GM19395 (cell line): ENCODE measurements at regions not wholly inside any gene's neighbourhood (a gene's known extent, or its start where the extent isn't known, plus 50 kb on each side); places are given as distances from the start of the nearest gene placed in this dataset.

ENCODE experiments used
- ATAC-seq: cut with Tn5 transposase; IDR thresholded peaks from one replicate; pipeline ENCODE4 v1.9.1; 2021; ENCODE audit warnings: mild to moderate bottlenecking, moderate library complexity; ENCODE audit not compliant: unreplicated experiment

- no peak for ATAC-seq
Observed at GRCh38 chr14:101505236-101505970, 55.9 kb upstream of the DIO3 start.

- no peak for ATAC-seq
Observed at GRCh38 chr14:101506211-101506925, 54.9 kb upstream of the DIO3 start.

DNA sequence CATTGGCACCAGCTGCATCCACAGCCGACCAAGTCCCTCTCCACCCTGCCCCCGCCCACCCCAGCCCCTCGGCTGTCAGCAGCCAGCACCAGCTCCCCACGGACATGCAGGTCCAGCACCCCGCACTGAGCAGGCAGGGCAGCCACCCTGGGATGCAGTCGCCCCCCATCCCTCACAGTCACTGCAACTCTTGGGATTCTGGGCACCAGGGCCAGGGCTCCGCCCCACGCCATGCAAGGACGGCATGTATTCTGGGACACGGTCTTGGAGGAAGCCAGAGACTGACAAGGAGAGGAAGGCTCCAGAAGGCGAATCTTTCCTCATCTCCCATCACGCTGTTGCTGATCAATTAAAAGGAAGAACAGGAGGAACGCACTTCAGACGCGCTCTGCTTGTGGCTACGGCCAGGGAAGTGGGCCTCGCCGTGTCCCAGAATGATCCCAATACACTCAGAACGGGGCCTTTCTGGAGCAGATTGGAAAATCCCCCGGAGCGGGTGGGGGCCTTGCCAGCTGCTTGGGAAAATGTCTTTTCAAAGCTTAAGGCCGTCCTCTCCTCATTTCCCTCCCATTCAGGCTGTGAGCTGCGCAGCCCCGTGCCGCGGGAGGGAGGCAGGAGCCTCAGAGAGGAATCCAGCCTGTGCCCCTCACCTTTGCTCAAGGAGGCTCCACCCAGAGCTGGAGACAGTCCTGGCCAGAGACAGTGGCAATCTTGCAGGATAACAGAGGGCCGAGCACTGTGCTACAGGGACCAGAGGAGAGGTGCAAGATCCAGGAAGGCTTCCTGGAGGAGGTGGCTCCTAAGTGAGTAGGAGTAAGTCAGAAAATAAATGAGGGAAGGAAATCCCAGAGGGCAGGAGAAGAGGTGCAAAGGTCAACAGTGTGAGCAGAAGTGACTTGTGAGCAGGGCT is 54.1 kb upstream of the DIO3 start:
- no peak for ATAC-seq

- ATAC-seq: no peak
Observed at GRCh38 chr14:101507836-101508150, 53.5 kb upstream of the DIO3 start.

DNA sequence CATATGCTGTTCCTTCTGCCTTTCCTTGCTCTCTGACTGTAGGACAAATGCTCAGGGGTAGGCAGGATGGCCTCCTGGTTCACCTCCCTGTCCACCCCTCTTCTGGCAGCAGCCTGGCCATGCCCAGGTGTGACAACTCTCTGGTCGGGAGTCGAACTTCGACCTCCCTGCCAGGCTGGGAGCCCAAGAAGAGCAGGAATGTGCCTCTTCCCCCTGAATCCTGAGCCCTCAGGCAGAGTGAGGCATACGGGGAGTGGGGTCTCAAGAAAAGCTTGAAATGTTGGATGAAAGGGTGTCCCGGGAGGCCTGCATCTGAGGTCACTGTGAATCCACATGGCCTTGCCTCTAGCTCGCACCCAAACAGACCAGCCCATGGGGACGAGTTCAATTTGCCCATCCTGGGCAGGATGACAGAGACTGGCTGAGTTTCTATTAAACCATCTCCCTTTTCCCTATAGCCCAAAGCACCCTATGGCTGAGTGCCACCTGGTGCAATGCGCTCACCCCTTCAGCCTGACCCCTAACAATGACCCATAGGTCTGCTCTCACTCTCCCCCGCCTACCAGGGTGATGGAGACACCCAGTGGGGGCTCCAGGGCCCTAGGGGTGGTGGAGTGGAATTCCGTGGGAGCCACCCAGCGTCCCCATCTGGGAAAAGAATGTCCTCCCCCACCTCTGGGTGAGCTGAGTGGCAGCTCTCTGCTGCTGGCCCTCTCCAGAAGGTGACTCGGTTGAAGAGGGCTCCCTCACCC is 52.9 kb upstream of the DIO3 start:
- no peak for ATAC-seq

DNA sequence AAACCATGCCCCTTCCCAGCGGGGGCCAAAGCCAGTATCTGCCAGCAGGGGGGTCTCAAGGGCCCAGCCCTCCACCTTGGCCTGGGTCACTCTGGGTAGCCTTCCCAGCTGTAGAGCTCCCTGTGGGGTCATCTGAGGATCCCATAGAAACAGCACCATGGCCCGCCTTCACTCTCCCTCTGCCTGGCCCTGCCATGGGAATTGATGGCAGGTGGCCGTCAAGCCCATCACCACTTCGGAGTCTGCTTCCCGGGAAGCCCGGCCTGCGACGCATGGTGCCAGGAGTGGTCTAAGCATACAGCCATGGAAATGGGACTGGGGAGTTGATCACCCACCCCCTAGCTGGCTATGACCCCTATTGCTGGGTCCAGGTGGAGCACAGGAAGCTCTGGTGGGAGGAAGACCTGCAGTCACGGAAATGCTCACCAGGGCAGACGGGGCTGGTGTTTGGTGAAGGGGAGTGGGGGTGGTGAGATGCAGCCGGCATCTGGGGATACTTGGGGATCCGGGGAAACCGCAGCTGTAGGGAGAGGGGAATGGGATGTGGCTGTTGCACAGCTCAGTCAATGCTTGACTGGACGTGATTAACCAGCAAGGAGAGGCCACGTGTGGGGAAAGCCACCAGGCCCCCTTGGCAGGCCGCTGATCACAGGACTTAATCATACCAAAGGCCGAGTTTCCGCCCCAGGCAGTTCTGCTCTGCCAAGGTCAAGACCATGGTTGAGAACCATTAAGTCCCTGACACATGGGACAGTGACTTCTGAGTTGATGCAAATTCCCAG is 52.2 kb upstream of the DIO3 start:
- ATAC-seq: no peak

DNA sequence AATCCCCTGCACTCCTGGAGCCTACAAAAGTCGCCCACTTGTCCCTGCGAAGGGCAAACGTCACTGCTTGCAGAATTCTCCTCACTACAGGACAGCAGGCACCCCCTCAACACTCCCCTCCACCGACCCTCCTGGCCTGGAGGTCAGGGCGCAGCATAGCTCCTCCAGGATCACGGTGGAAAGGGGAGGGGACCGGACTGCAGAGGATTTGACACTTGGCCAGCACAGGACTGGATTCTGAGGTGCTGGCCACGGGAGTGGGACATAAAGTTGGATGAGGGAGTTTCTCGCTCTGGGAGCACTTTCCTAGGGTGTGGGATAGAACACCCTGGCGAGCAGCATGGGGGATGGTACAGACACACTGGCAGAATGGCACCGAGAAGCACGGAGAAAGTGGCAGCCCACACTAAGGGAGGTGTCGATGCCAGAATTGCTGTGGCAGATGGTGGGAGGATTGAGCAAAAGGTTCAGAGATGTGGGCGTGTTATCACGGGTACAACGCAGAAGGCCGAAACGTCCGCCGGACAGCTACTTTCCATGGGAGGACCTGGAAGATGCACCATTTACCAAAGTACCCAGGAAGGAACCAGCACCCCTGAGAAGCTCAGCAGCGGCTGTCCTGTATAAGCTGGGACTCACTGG is 51.4 kb upstream of the DIO3 start:
- no peak for ATAC-seq

DNA sequence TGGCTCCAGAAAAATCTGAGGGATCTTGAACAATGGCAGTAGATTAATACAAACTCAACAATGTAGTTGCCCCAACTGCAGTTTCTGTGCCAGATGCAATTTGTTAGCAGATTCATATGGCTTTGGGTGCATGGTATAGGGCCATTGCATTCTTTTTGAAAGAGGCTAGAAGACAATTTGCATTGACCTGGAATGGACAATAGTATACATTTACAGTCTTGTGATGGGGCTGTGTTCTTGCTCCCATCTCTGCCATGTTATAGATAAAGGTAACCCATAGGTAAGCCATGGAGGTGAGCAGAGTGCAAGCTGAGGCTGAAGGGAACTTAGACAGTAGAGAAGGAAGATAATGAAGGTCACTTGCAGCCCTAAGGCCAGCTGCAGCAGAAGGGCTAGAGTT is 50.1 kb upstream of the DIO3 start:
- no peak for ATAC-seq
